GM13977 (cell line): ENCODE measurements at regions not wholly inside any gene's neighbourhood (a gene's known extent, or its start where the extent isn't known, plus 50 kb on each side); places are given as distances from the start of the nearest gene placed in this dataset.

Experiments used
- DNase-seq: peaks from one replicate; pipeline ENCODE4 v3.0.0; 2012; ENCODE audit warnings: low spot score
- CTCF ChIP-seq: IDR thresholded peaks from 2 replicates; pipeline ENCODE4 v1.5.1; 2012; ENCODE audit warnings: mild to moderate bottlenecking, control low read depth; ENCODE audit not compliant: insufficient read depth; ENCODE audit errors: extremely low read depth, missing control alignments
- in situ Hi-C: fragments of 300-500 bp; cut with MboI; formaldehyde crosslinking; loops from one replicate; pipeline ENCODE4 v1.12.0; 2022; ENCODE audit warnings: low sequenced_read_pairs, low pct_unique_long_range_greater_than_20kb, mixed read lengths, inconsistent platforms; ENCODE audit not compliant: unreplicated experiment

- in situ Hi-C loops, result no loop called here
- DNase-seq, result no peak
- TF ChIP-seq CTCF, result no peak
Observed at GRCh38 chr15:91552555-91552954, 301.0 kb upstream of the SLCO3A1 start.

GRCh38 chr15:91553196-91553854, 300.2 kb upstream of the SLCO3A1 start:
- TF ChIP-seq CTCF, result no peak
- in situ Hi-C loops, result no loop called here

GRCh38 chr15:91555312-91555711, 298.2 kb upstream of the SLCO3A1 start:
- DNase-seq, result no peak
- no peak for TF ChIP-seq CTCF
- in situ Hi-C loops, result no loop called here

More at GRCh38 chr15:91553196-91553854, 300.2 kb upstream of the SLCO3A1 start:
- no peak for DNase-seq

- DNase-seq, result no peak
- TF ChIP-seq CTCF, result no peak
- in situ Hi-C loops, result no loop called here
Observed at GRCh38 chr15:91556926-91557325, 296.6 kb upstream of the SLCO3A1 start.

GRCh38 chr15:91559066-91559465, 294.4 kb upstream of the SLCO3A1 start:
- no peak for TF ChIP-seq CTCF
- DNase-seq, result no peak
- in situ Hi-C loops, result no loop called here

- TF ChIP-seq CTCF, result no peak
- no peak for DNase-seq
- in situ Hi-C loops, result no loop called here
Observed at GRCh38 chr15:91561371-91562100, 292.0 kb upstream of the SLCO3A1 start.
